Stimulated activated CD4-positive, alpha-beta T cell treated with anti-CD3 and anti-CD28 coated beads, Interleukin-15, amount 100 ng/mL, for 48 hours (primary cell): ENCODE measurements at regions not wholly inside any gene's neighbourhood (a gene's known extent, or its start where the extent isn't known, plus 50 kb on each side); places are given as distances from the start of the nearest gene placed in this dataset.
"Not testable (repeated sequence)": the region's sequence is repeated elsewhere in the genome, so short reads cannot be mapped to it uniquely, and the experiment has no call there.

Source experiments
- DNase-seq, 2 donors: peaks; one replicate each; pipeline ENCODE4 v3.0.0-alpha.2; 2020; ENCODE audit warnings: low read depth in 2 of 2

GRCh38 chr4:9702696-9703095 is 78.7 kb upstream of the DRD5 start:
- DNase-seq: not testable (repeated sequence)

- peak; percentile 56 to 68 for DNase-seq
Observed at GRCh38 chr4:9703391-9703790, 78.0 kb upstream of the DRD5 start.

- not testable (repeated sequence) for DNase-seq
Observed at GRCh38 chr4:9704126-9704525, 77.3 kb upstream of the DRD5 start.

GRCh38 chr4:9704551-9705332 is 76.7 kb upstream of the DRD5 start:
- DNase-seq: no peak

- not testable (repeated sequence) for DNase-seq
Observed at GRCh38 chr4:9707281-9707680, 74.2 kb upstream of the DRD5 start.

- DNase-seq: not testable (repeated sequence)
Observed at GRCh38 chr4:9707936-9708335, 73.5 kb upstream of the DRD5 start.

- no peak for DNase-seq
Observed at GRCh38 chr4:9709724-9710123, 71.7 kb upstream of the DRD5 start.

- DNase-seq: not testable (repeated sequence)
Observed at GRCh38 chr4:9715271-9715670, 66.2 kb upstream of the DRD5 start.

DNA sequence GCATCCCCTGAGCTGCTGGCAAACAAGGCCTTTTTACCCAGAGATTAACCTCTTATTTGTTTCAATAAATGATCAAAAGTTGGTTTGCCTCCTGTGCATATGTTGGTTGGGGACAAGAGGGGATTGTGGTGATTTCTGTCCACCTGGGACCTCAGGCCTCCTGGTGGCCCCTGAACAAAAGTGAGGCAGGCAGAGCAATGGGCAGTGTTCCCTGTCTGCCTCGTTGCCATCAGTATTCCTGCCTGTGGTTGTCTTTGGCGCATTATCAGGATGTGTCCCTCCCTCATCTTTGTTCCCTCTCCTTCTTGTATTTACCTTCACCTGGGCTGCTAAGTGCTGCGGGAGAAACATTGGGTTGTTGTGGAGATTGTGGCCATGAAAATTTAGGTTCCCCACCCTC is 65.3 kb upstream of the DRD5 start:
- DNase-seq: no peak

DNA sequence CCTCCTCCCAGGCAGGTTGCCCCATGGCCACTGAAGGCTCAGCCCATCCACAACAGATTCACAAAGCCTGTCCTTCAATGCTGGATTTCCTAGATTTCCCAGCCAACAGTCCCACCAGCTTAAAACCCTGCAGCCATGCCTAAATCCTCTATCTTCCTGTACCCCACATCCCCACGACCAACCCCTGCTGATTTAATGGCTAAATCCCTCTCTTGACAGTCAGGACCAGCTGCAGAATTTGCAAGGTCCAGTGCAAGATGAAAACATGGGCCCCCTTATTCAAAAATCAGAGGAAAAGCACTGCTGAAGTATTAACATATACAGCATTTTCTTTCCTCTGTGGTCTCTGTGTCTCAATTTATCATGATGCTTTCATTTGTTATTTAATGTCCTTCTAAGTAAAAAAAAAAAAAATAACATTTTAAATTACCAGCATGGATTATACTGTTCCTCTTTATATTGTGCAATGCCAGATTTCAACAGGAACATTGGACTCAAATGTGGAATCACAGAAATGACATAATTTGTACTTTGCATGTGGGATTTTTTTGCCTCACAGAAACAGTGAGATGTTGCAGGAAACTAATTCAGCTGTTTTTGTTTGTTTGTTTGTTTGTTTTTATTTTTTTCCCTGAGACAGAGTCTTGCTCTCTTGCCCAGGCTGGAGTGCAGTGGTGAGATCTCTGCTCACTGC is 63.0 kb upstream of the DRD5 start:
- not testable (repeated sequence) for DNase-seq

- not testable (repeated sequence) for DNase-seq
Observed at GRCh38 chr4:9722131-9722530, 59.3 kb upstream of the DRD5 start.
